ENCODE measurements at regions not wholly inside any gene's neighbourhood (a gene's known extent, or its start where the extent isn't known, plus 50 kb on each side); places are given as distances from the start of the nearest gene placed in this dataset.

GRCh38 chr6:163877877-163878639, 463.5 kb downstream of the QKI start:
- TF ChIP-seq CTCF (IDR thresholded peaks at IDR 0.05) (no peak), POLR2A (IDR thresholded peaks at IDR 0.05) (no peak)
